DOHH2 (cell line): ENCODE measurements at regions not wholly inside any gene's neighbourhood (a gene's known extent, or its start where the extent isn't known, plus 50 kb on each side); places are given as distances from the start of the nearest gene placed in this dataset.

Experiments
- H3F3A ChIP-seq: fragments of 200-600 bp; sonication (generic), shearing (Covaris generic); 2 replicates; pipeline ENCODE4 v1.6.0; 2016; ENCODE audit warnings: antibody characterized with exemption, mild to moderate bottlenecking; ENCODE audit not compliant: control insufficient read depth, insufficient read depth
- H3K27ac ChIP-seq: fragments of 200-600 bp; sonication (generic); 2 replicates; pipeline ENCODE4 v1.5.1; 2014; ENCODE audit warnings: low read depth, mild to moderate bottlenecking, low read length, moderate library complexity
- H3K27me3 ChIP-seq: fragments of 200-600 bp; sonication (generic); 2 replicates; pipeline ENCODE4 v1.6.1; 2014; ENCODE audit warnings: mild to moderate bottlenecking, low read length, mixed read lengths; ENCODE audit not compliant: control insufficient read depth
- H3K36me3 ChIP-seq: fragments of 200-600 bp; sonication (generic); 2 replicates; pipeline ENCODE4 v1.6.1; 2014; ENCODE audit warnings: mild to moderate bottlenecking, low read length, moderate library complexity, mixed read lengths; ENCODE audit not compliant: control insufficient read depth
- H3K4me1 ChIP-seq: fragments of 200-600 bp; sonication (generic); 2 replicates; pipeline ENCODE4 v1.6.1; 2014; ENCODE audit warnings: mild to moderate bottlenecking, low read length, mixed read lengths; ENCODE audit not compliant: control insufficient read depth
- H3K4me2 ChIP-seq: fragments of 200-600 bp; sonication (generic); 2 replicates; pipeline ENCODE4 v1.6.0; 2014; ENCODE audit warnings: mild to moderate bottlenecking, low read length, moderate library complexity
- H3K4me3 ChIP-seq: fragments of 200-600 bp; sonication (generic); 2 replicates; pipeline ENCODE4 v1.5.1; 2014; ENCODE audit warnings: mild to moderate bottlenecking, low read length, mixed read lengths
- H3K79me2 ChIP-seq: fragments of 200-600 bp; sonication (generic); 2 replicates; pipeline ENCODE4 v1.6.1; 2014; ENCODE audit warnings: mild to moderate bottlenecking, low read length, mixed read lengths; ENCODE audit not compliant: control insufficient read depth
- H3K9me2 ChIP-seq: fragments of 200-600 bp; sonication (generic); replicated peaks from 2 replicates; pipeline ENCODE4 v1.6.1; 2014; ENCODE audit warnings: mild to moderate bottlenecking, low read length, mixed read lengths; ENCODE audit not compliant: control insufficient read depth
- H3K9me3 ChIP-seq: fragments of 200-600 bp; sonication (generic); 2 replicates; pipeline ENCODE4 v1.6.1; 2014; ENCODE audit warnings: antibody characterized with exemption, low read length, mixed read lengths; ENCODE audit not compliant: control insufficient read depth, insufficient read depth
- H4K20me1 ChIP-seq: fragments of 200-600 bp; sonication (generic); 2 replicates; pipeline ENCODE4 v1.6.0; 2014; ENCODE audit warnings: low read depth, mild to moderate bottlenecking, antibody characterized with exemption, low read length, moderate library complexity; ENCODE audit not compliant: control insufficient read depth, insufficient read depth
- EZH2phosphoT487 ChIP-seq: fragments of 200-600 bp; sonication (generic); IDR thresholded peaks from 2 replicates; pipeline ENCODE4 v1.6.1; 2017; ENCODE audit warnings: borderline replicate concordance, mild to moderate bottlenecking, antibody characterized with exemption, low read length, moderate library complexity, mixed read lengths
- TF ChIP-seq, protein P1 (sequence below): fragments of 200-600 bp; sonication (generic); IDR thresholded peaks from one replicate; pipeline ENCODE4 v1.5.1; 2014; ENCODE audit warnings: antibody characterized with exemption, mild to moderate bottlenecking, low read depth, low read length; ENCODE audit not compliant: poor library complexity, severe bottlenecking

DNA sequence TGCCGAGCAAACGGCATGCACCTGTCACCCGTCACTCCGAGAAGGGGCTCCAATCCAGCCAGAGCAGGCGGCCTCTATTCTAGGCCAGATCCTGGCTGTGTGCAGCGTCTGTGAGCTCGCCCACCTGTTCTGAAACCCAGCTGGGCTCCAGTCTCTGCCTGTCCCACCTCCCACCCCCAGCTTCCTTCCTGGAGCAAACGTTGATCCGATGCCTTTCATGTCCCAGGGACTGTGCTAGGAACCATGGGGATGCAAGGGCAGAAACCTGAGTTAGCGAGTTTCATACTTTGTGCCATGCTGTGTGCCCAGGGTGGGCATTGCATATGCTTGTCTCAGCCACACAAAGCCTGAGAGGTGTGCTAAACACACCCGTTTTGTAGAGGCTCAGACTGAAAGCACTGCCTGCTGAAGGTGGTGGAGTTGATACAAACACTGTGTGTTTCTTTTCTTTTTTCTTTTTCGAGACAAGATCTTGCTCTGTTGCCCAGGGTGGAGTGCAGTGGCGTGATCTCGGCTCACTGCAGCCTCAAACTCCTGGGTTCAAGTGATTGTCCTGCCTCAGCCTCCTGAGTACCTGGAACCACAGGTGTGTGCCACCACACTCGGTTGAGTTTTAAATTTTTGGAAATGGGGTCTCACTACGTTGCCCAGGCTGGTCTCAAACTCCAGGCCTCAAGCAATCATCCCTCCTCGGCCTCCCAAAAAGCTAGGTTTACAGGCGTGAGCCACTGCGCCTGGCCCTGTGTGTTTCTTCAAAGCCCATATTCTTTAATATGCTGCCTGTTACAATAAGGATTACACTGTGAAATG lies 84.1 kb upstream of the MED13L start:
- peaks cover 3% of the 10 kb centered on the region for H3K27me3 ChIP-seq
- no peaks in the 10 kb centered on the region for H3K4me1 ChIP-seq
- no peak overlapping the region for H3K4me2 ChIP-seq
- H3K9me3 ChIP-seq = no peaks in the 10 kb centered on the region
- TF ChIP-seq EZH2phosphoT487 = no peak
- TF ChIP-seq, protein P1, sequence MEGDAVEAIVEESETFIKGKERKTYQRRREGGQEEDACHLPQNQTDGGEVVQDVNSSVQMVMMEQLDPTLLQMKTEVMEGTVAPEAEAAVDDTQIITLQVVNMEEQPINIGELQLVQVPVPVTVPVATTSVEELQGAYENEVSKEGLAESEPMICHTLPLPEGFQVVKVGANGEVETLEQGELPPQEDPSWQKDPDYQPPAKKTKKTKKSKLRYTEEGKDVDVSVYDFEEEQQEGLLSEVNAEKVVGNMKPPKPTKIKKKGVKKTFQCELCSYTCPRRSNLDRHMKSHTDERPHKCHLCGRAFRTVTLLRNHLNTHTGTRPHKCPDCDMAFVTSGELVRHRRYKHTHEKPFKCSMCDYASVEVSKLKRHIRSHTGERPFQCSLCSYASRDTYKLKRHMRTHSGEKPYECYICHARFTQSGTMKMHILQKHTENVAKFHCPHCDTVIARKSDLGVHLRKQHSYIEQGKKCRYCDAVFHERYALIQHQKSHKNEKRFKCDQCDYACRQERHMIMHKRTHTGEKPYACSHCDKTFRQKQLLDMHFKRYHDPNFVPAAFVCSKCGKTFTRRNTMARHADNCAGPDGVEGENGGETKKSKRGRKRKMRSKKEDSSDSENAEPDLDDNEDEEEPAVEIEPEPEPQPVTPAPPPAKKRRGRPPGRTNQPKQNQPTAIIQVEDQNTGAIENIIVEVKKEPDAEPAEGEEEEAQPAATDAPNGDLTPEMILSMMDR = no peak
- no peaks in the 10 kb centered on the region for H3K36me3 ChIP-seq
- H3K9me2 ChIP-seq = no peaks in the 10 kb centered on the region
- no peaks in the 10 kb centered on the region for H3F3A ChIP-seq
- H3K79me2 ChIP-seq = no peaks in the 10 kb centered on the region
- H4K20me1 ChIP-seq = no peaks in the 10 kb centered on the region
- no peak overlapping the region for H3K27ac ChIP-seq
- H3K4me3 ChIP-seq = no peak overlapping the region

DNA sequence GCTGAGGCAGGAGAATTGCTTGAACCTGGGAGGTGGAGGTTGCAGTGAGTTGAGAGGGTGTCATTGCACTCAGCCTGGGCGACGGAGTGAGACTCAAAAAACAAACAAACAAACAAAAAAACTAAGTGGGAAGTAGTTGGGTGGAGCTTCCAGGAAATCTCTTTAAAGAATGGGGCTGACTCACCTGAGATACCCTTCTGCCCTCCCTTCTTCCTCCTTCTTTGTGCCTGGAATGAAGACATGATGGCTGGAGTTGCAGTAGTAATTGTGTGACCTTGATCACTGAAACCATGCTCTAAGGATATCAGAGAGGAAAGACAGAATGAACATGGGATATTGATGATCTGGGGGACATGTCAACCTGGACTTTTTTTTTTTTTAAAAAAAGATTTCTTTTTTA lies 87.6 kb upstream of the MED13L start:
- no peaks in the 10 kb centered on the region for H3K4me1 ChIP-seq
- no peaks in the 10 kb centered on the region for H4K20me1 ChIP-seq
- H3K79me2 ChIP-seq = no peaks in the 10 kb centered on the region
- H3K4me2 ChIP-seq = no peak overlapping the region
- no peaks in the 10 kb centered on the region for H3K9me2 ChIP-seq
- no peak overlapping the region for H3K27ac ChIP-seq
- no peaks in the 10 kb centered on the region for H3K9me3 ChIP-seq
- H3F3A ChIP-seq = no peaks in the 10 kb centered on the region
- no peak overlapping the region for H3K4me3 ChIP-seq
- H3K36me3 ChIP-seq = no peaks in the 10 kb centered on the region
- peaks cover 3% of the 10 kb centered on the region; the same call in 1 of the 2 replicates for H3K27me3 ChIP-seq
- no peak for TF ChIP-seq EZH2phosphoT487
- TF ChIP-seq, protein P1 = no peak

DNA sequence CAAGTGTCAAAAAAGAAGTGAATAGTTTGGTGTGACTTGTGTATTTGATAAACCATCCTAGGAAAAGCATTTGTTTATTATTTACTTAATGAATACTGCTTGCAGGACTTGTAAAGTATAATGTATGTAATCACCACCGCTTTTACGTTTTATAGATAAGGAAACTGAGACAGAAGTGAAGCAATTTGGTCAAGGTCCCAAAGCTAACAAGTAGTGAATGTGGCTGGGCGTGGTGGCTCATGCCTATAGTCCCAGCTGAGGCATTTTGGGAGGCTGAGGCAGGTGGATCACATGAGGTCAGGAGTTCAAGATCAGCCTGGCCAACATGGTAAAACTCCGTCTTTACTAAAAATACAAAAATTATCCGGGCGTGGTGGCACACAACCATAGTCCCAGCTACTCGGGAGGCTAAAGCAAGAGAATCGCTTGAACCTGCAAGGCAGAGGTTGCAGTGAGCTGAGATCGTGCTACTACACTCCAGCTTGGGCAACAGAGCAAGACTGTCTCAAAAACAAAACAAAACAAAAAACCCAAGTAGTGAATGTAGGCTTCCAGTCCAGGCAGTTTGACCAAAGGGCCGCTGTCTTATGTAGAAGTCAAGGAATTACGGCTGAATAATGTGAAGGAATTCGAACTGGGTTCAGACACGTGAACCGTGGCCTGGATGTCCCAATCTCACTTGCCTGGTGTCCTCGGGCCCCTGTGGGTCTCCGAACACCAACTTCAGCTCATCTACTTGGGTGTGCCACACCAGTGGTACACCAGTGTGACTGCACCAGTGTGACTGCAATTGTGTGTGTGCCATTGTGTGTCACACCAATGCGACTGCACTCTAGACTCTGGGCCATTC lies 88.3 kb upstream of the MED13L start:
- no peaks in the 10 kb centered on the region for H3K9me2 ChIP-seq
- no peaks in the 10 kb centered on the region for H4K20me1 ChIP-seq
- H3K79me2 ChIP-seq = no peaks in the 10 kb centered on the region
- no peak overlapping the region for H3K4me3 ChIP-seq
- no peaks in the 10 kb centered on the region for H3F3A ChIP-seq
- H3K4me1 ChIP-seq = no peaks in the 10 kb centered on the region
- H3K27me3 ChIP-seq = peaks cover 3% of the 10 kb centered on the region; the same call in 1 of the 2 replicates
- TF ChIP-seq, protein P1 = no peak
- TF ChIP-seq EZH2phosphoT487 = no peak
- no peak overlapping the region for H3K27ac ChIP-seq
- H3K9me3 ChIP-seq = no peaks in the 10 kb centered on the region
- no peaks in the 10 kb centered on the region for H3K36me3 ChIP-seq
- no peak overlapping the region for H3K4me2 ChIP-seq
